ENCODE measurements at regions not wholly inside any gene's neighbourhood (a gene's known extent, or its start where the extent isn't known, plus 50 kb on each side); places are given as distances from the start of the nearest gene placed in this dataset.

DNA sequence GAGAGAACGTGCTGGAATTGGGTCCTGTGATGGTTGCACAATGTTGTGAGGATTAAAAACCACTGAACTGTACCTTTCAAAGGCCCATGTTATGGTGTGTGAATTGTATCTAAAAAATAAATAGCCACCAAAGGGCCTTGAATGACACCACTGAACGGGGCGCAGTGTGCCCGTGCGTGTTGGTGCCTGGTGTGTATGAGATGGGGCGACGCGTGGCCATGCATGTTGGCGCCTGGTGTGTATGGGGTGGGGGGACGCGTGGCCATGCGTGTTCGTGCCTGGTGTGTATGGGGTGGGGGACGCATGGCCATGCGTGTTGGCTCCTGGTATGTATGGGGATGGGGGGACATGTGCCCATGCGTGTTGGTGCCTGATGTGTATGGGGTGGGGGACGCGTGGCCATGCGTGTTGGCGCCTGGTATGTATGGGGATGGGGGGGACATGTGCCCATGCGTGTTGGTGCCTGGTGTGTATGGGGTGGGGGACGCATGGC, 66.6 kb upstream of the HELT start:
- H3K4me3 ChIP-seq (ENCODE audit: extremely low read depth in 1 of 4, insufficient read depth in 2 of 4, low read depth in 3 of 4, low read length in 4 of 4) = no peak overlapping the region
- H3K23ac ChIP-seq (ENCODE audit: insufficient read length) = no peak overlapping the region
- no peaks in the 10 kb centered on the region for H3K79me2 ChIP-seq (ENCODE audit: control insufficient read depth in 1 of 2, insufficient read depth in 2 of 2, low read length in 2 of 2)
- no peak overlapping the region for H3K27ac ChIP-seq (ENCODE audit: low read depth, low read length)
- no peak overlapping the region for H2BK20ac ChIP-seq (ENCODE audit: low read length)
- no peak overlapping the region for H2BK12ac ChIP-seq (ENCODE audit: low read depth, low read length)
- H3K14ac ChIP-seq (ENCODE audit: insufficient read length) = no peak overlapping the region
- FAIRE-seq (no peak), DNase-seq (ENCODE audit: low read depth in 1 of 2, low spot score in 2 of 2) (no peak)
- H2BK5ac ChIP-seq (ENCODE audit: low read depth, low read length) = no peak overlapping the region
- H3K4me1 ChIP-seq (replicated peaks in 1 of 4; ENCODE audit: control insufficient read depth in 3 of 4, insufficient read depth in 4 of 4, low read length in 3 of 4) = no peaks in the 10 kb centered on the region
- peaks cover 0 to under 1% (median 0%) of the 10 kb centered on the region in 4 experiments; a peak in 1 of 7 replicates for H3K27me3 ChIP-seq (replicated peaks in 1 of 4; ENCODE audit: control insufficient read depth in 3 of 4, extremely low read depth in 1 of 4, insufficient read depth in 3 of 4, low read length in 3 of 4)
- H3K23me2 ChIP-seq (ENCODE audit: low read depth, low read length) = no peaks in the 10 kb centered on the region
- H4K91ac ChIP-seq (replicated peaks; ENCODE audit: insufficient read length, low read length) = no peak overlapping the region
- no peaks in the 10 kb centered on the region for H3K36me3 ChIP-seq (ENCODE audit: control insufficient read depth in 2 of 4, insufficient read depth in 4 of 4, low read length in 3 of 4)
- H3K79me1 ChIP-seq (ENCODE audit: low read depth, low read length) = no peaks in the 10 kb centered on the region
- ChIA-PET POLR2A (ENCODE audit: partially characterized antibody) (no interaction called here), CTCF (ENCODE audit: partially characterized antibody) (no interaction called here)
- H3K9me3 ChIP-seq (ENCODE audit: insufficient read depth in 2 of 2, low read depth in 1 of 2, low read length in 1 of 2) = no peaks in the 10 kb centered on the region
- no peak overlapping the region for H3K4me2 ChIP-seq (ENCODE audit: insufficient read depth in 1 of 2, low read depth in 2 of 2, low read length in 2 of 2)
- H3K18ac ChIP-seq (ENCODE audit: extremely low read depth, low read length) = no peak overlapping the region
- no peak overlapping the region for H4K8ac ChIP-seq (ENCODE audit: extremely low read depth, insufficient read depth, low read length)
- H4K5ac ChIP-seq (ENCODE audit: insufficient read length, low read depth, low read length) = no peak overlapping the region
- 92% methylated on average over 16 of the region's 22 CpGs; no CpG with 5 or more reads in 1 of the 2 experiments for WGBS, 2 experiments (ENCODE audit: extremely low coverage in 1 of 2, insufficient coverage in 1 of 2, insufficient read length in 1 of 2, insufficient replicate concordance in 2 of 2, low coverage in 1 of 2, low lambda C conversion rate in 2 of 2, missing lambda C conversion rate in 1 of 2)
- H2AK5ac ChIP-seq (ENCODE audit: low read depth, low read length) = no peak overlapping the region
- no peak overlapping the region for H3K56ac ChIP-seq (replicated peaks; ENCODE audit: insufficient read length, low read depth, low read length)
- no peak overlapping the region for H3K4ac ChIP-seq (replicated peaks; ENCODE audit: insufficient read length, low read depth, low read length)
- no peak overlapping the region for H2BK15ac ChIP-seq (ENCODE audit: low read length)
- no peak overlapping the region for H2AFZ ChIP-seq (ENCODE audit: low read length)
- H4K20me1 ChIP-seq (replicated peaks in 1 of 2; ENCODE audit: control insufficient read depth in 1 of 2, insufficient read depth in 2 of 2, low read length in 2 of 2) = no peaks in the 10 kb centered on the region
- no peak overlapping the region for H3K9ac ChIP-seq (replicated peaks in 1 of 4; ENCODE audit: extremely low read depth in 1 of 4, low read depth in 3 of 4, low read length in 3 of 4)
- H2BK120ac ChIP-seq (replicated peaks; ENCODE audit: low read depth, low read length) = no peak overlapping the region
- TF ChIP-seq NRF1 (IDR thresholded peaks at IDR 0.05; ENCODE audit: low read depth, low read length) = no peak
- no peak for TF ChIP-seq JUND (IDR thresholded peaks at IDR 0.05; ENCODE audit: low read length)
- TF ChIP-seq CTBP2 (IDR thresholded peaks at IDR 0.05; ENCODE audit: borderline replicate concordance, insufficient read depth, insufficient read length, low read length) = no peak
- no peak for TF ChIP-seq JUN (IDR thresholded peaks at IDR 0.05; ENCODE audit: low read depth, low read length)
- TF ChIP-seq SP1 (IDR thresholded peaks at IDR 0.05; ENCODE audit: low read depth, low read length) = no peak
- TF ChIP-seq SRF (IDR thresholded peaks at IDR 0.05; ENCODE audit: low read depth, low read length) = no peak
- TF ChIP-seq, protein P1, sequence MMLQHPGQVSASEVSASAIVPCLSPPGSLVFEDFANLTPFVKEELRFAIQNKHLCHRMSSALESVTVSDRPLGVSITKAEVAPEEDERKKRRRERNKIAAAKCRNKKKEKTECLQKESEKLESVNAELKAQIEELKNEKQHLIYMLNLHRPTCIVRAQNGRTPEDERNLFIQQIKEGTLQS (IDR thresholded peaks at IDR 0.05; ENCODE audit: insufficient read depth, low read depth, low read length) = no peak
- no peak for TF ChIP-seq KDM4A (IDR thresholded peaks at IDR 0.05; ENCODE audit: low read depth, low read length, severe bottlenecking)
- TF ChIP-seq SIRT6 (IDR thresholded peaks at IDR 0.05; ENCODE audit: low read length) = no peak
- TF ChIP-seq BCL11A (IDR thresholded peaks at IDR 0.05; ENCODE audit: low read depth in 2 of 2, low read length in 2 of 2) = no peak
- TF ChIP-seq ATF2 (IDR thresholded peaks at IDR 0.05; ENCODE audit: low read length) = no peak
- no peak for TF ChIP-seq EZH2 (IDR thresholded peaks at IDR 0.05; ENCODE audit: low read depth, low read length, severe bottlenecking)

Measured in H1 (cell line).